ENCODE measurements at regions not wholly inside any gene's neighbourhood (a gene's known extent, or its start where the extent isn't known, plus 50 kb on each side); places are given as distances from the start of the nearest gene placed in this dataset.

DNA sequence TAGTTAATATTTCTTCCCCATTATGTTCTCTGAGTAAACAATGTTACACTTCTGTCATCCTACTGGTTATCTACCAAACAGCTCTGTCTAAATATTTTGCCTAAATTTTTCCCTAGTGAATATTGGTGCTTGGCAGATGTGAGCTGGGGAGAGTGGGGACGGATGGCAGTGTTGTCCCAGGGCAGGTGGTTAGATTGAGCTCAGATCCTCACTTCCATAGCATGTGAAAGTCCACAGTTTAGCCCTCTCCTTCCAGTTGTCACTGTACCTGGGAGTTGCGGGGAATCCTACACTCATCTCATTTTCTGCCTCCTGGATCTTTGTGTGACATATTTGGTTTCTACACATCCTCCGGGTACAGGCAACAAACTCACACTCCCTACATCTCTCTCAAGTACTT lies 484.9 kb downstream of the EPM2A start:
- H3F3A ChIP-seq (ENCODE audit: insufficient read depth, low read length), result no peaks in the 10 kb centered on the region
- H3K27ac ChIP-seq (ENCODE audit: low read length), result no peak overlapping the region

DNA sequence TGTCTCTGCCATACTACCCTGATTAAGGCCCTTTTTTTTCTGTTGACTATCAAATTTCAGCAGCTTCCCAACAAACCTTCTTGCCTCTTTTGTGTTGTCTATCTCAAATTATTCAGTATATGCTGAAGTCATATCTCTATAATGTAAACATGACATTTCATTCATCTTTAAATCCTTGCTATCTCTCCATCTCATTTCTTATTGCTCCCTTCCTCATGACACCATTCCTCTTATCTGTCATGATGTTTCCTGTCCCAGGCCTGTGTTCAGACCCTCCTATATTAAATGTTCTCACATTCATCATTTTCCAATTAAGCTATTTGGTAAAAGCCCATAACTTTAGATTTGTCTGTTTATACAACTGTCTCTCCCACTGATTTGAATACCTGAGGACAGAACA lies 482.6 kb downstream of the EPM2A start:
- Histone ChIP-seq H3K27me3 (replicated peaks; ENCODE audit: insufficient read depth, low read length) (no peaks in the 10 kb centered on the region), H3K9me3 (replicated peaks; ENCODE audit: insufficient read depth, low read length) (no peaks in the 10 kb centered on the region), H3K4me3 (ENCODE audit: low read length) (no peak overlapping the region), H3K4me2 (ENCODE audit: low read depth, low read length) (no peak overlapping the region), H3K4me1 (ENCODE audit: low read length) (no peaks in the 10 kb centered on the region), H2AFZ (ENCODE audit: low read length) (no peak overlapping the region), H4K20me1 (ENCODE audit: insufficient read depth, low read length) (no peaks in the 10 kb centered on the region), H3K79me2 (ENCODE audit: low read length) (no peaks in the 10 kb centered on the region), H3K27ac (ENCODE audit: low read length) (no peak overlapping the region), H3K36me3 (replicated peaks; ENCODE audit: insufficient read depth, low read length) (no peaks in the 10 kb centered on the region), H3K9me2 (replicated peaks; ENCODE audit: insufficient read depth, low read length) (no peaks in the 10 kb centered on the region), H3F3A (ENCODE audit: insufficient read depth, low read length) (no peaks in the 10 kb centered on the region), H3K9ac (ENCODE audit: low read length) (no peak overlapping the region)
- TF ChIP-seq, protein P1, sequence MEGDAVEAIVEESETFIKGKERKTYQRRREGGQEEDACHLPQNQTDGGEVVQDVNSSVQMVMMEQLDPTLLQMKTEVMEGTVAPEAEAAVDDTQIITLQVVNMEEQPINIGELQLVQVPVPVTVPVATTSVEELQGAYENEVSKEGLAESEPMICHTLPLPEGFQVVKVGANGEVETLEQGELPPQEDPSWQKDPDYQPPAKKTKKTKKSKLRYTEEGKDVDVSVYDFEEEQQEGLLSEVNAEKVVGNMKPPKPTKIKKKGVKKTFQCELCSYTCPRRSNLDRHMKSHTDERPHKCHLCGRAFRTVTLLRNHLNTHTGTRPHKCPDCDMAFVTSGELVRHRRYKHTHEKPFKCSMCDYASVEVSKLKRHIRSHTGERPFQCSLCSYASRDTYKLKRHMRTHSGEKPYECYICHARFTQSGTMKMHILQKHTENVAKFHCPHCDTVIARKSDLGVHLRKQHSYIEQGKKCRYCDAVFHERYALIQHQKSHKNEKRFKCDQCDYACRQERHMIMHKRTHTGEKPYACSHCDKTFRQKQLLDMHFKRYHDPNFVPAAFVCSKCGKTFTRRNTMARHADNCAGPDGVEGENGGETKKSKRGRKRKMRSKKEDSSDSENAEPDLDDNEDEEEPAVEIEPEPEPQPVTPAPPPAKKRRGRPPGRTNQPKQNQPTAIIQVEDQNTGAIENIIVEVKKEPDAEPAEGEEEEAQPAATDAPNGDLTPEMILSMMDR (IDR thresholded peaks at IDR 0.05; ENCODE audit: low read length), result no peak
- TF ChIP-seq EZH2 (optimal IDR thresholded peaks at IDR 0.05; ENCODE audit: low read depth, low read length) (no peak), EZH2phosphoT487 (IDR thresholded peaks at IDR 0.05; ENCODE audit: low read length) (no peak)
- no peak for DNase-seq

More for the DNA sequence above, 484.9 kb downstream of the EPM2A start:
- TF ChIP-seq EZH2phosphoT487 (IDR thresholded peaks at IDR 0.05; ENCODE audit: low read length), result no peak
- TF ChIP-seq, protein P1 (IDR thresholded peaks at IDR 0.05; ENCODE audit: low read length), result no peak
- no peak for TF ChIP-seq EZH2 (optimal IDR thresholded peaks at IDR 0.05; ENCODE audit: low read depth, low read length)
- DNase-seq, result no peak
- Histone ChIP-seq H3K9me3 (replicated peaks; ENCODE audit: insufficient read depth, low read length) (no peaks in the 10 kb centered on the region), H3K27me3 (replicated peaks; ENCODE audit: insufficient read depth, low read length) (no peaks in the 10 kb centered on the region), H3K9ac (ENCODE audit: low read length) (no peak overlapping the region), H3K36me3 (replicated peaks; ENCODE audit: insufficient read depth, low read length) (no peaks in the 10 kb centered on the region), H3K4me2 (ENCODE audit: low read depth, low read length) (no peak overlapping the region), H3K4me1 (ENCODE audit: low read length) (no peaks in the 10 kb centered on the region), H3K4me3 (ENCODE audit: low read length) (no peak overlapping the region), H4K20me1 (ENCODE audit: insufficient read depth, low read length) (no peaks in the 10 kb centered on the region), H3K9me2 (replicated peaks; ENCODE audit: insufficient read depth, low read length) (no peaks in the 10 kb centered on the region), H2AFZ (ENCODE audit: low read length) (no peak overlapping the region), H3K79me2 (ENCODE audit: low read length) (no peaks in the 10 kb centered on the region)

DNA sequence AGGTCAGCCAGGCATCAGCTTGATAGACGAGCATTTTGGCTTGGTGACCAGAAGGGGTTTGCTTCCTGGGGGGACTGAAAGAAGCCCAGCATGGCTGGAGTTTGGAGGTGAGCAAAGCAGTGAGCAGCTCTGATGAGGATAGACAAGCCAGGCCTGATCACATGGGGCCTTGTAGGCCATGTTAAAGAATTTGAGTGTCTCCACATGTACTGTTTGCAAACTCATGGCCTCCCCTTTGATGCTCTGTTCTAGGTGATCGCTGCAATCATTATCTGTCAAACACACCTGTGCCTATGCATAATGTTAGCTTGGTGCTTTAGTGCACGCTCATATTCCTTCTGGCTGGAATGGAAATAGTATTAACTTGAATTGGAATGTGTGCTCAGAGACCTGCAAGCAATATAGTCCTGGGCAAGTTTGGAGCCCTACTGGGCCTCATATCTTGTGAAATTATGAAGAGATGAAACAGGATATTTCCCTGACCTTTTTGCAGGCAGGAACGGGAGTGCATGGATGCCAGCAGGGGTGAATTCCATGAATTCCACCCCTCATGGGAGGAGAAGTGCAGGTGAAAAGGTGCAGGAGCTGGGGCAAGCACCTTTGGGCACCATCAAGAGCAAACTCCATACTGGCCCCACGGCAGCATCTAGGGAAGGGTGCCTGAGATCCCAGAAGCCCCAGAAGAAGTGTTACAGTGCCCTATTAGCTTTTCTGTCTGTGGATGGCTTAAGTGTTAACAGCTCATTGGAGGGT lies 480.5 kb downstream of the EPM2A start:
- H3K4me1 ChIP-seq (ENCODE audit: low read length), result no peaks in the 10 kb centered on the region
- no peaks in the 10 kb centered on the region for H3K79me2 ChIP-seq (ENCODE audit: low read length)

More for the DNA sequence above, 480.5 kb downstream of the EPM2A start:
- Histone ChIP-seq H3K9me2 (replicated peaks; ENCODE audit: insufficient read depth, low read length) (no peaks in the 10 kb centered on the region), H3K4me2 (ENCODE audit: low read depth, low read length) (no peak overlapping the region), H3K9me3 (replicated peaks; ENCODE audit: insufficient read depth, low read length) (no peaks in the 10 kb centered on the region), H3K9ac (ENCODE audit: low read length) (no peak overlapping the region), H3K27me3 (replicated peaks; ENCODE audit: insufficient read depth, low read length) (no peaks in the 10 kb centered on the region), H3K4me3 (ENCODE audit: low read length) (no peak overlapping the region), H4K20me1 (ENCODE audit: insufficient read depth, low read length) (no peaks in the 10 kb centered on the region), H3F3A (ENCODE audit: insufficient read depth, low read length) (no peaks in the 10 kb centered on the region), H3K36me3 (replicated peaks; ENCODE audit: insufficient read depth, low read length) (no peaks in the 10 kb centered on the region), H2AFZ (ENCODE audit: low read length) (no peak overlapping the region), H3K27ac (ENCODE audit: low read length) (no peak overlapping the region)
- no peak for DNase-seq
- TF ChIP-seq, protein P1 (IDR thresholded peaks at IDR 0.05; ENCODE audit: low read length), result no peak
- no peak for TF ChIP-seq EZH2 (optimal IDR thresholded peaks at IDR 0.05; ENCODE audit: low read depth, low read length)
